K562 (cell line): ENCODE measurements at regions not wholly inside any gene's neighbourhood (a gene's known extent, or its start where the extent isn't known, plus 50 kb on each side); places are given as distances from the start of the nearest gene placed in this dataset.
A peak's percentile ranks its signal among the peaks of the same experiment; 100 is the strongest.

ENCODE experiments used
- CBFB ChIP-seq: sonication (generic); formaldehyde crosslinking; IDR thresholded peaks from 2 replicates; pipeline ENCODE4 v1.4.0; 2020; ENCODE audit warnings: mild to moderate bottlenecking, missing genetic modification reagents
- CBX8 ChIP-seq: fragments of 200-600 bp; sonication (generic); IDR thresholded peaks from 2 replicates; pipeline ENCODE4 v1.6.1; 2012; ENCODE audit warnings: borderline replicate concordance, mixed run types, low read depth, mild to moderate bottlenecking, moderate library complexity, mixed read lengths, low read length, control low read depth, inconsistent platforms; ENCODE audit not compliant: poor library complexity, severe bottlenecking; ENCODE audit errors: extremely low read depth
- CREM ChIP-seq: IDR thresholded peaks from 2 replicates; pipeline ENCODE4 v1.6.1; 2014; ENCODE audit warnings: antibody characterized with exemption, low read depth
- FOXJ3 ChIP-seq: sonication (generic); formaldehyde crosslinking; IDR thresholded peaks from 2 replicates; pipeline ENCODE4 v1.4.0; 2020; ENCODE audit warnings: mild to moderate bottlenecking, missing genetic modification reagents
- FOXK1 ChIP-seq: sonication (generic); formaldehyde crosslinking; IDR thresholded peaks from 2 replicates; pipeline ENCODE4 v1.8.0; 2022; ENCODE audit warnings: missing genetic modification reagents, mild to moderate bottlenecking, borderline replicate concordance
- FUS ChIP-seq: fragments of 200-400 bp; formaldehyde crosslinking; optimal IDR thresholded peaks from 2 replicates; pipeline ENCODE3; 2017; ENCODE audit warnings: low read depth, low read length
- GATAD2A ChIP-seq: fragments of 450-650 bp; IDR thresholded peaks from 2 replicates; pipeline ENCODE4 v1.6.1; 2017
- HLTF ChIP-seq: fragments of 450-650 bp; IDR thresholded peaks from 2 replicates; pipeline ENCODE4 v1.6.1; 2016
- IRF9 ChIP-seq: fragments of 450-650 bp; IDR thresholded peaks from 2 replicates; pipeline ENCODE4 v1.6.1; 2016; ENCODE audit warnings: missing biosample characterization, missing genetic modification characterization
- JUN ChIP-seq, 2 experiments: sonication (generic) in 1 of 2; formaldehyde crosslinking in 1 of 2; IDR thresholded peaks; 2 replicates each; pipeline versions ENCODE4 v1.6.1 to v1.8.0; 2012 to 2022; ENCODE audit warnings: borderline replicate concordance in 2 of 2, mild to moderate bottlenecking in 2 of 2, improper control_type of control experiment in 1 of 2, low read depth in 1 of 2, low read length in 1 of 2, missing genetic modification reagents in 1 of 2
- KAT7 ChIP-seq: sonication (generic); formaldehyde crosslinking; IDR thresholded peaks from 2 replicates; pipeline ENCODE4 v1.8.0; 2022; ENCODE audit warnings: missing genetic modification reagents, mild to moderate bottlenecking, borderline replicate concordance
- PRMT5 ChIP-seq: sonication (generic); formaldehyde crosslinking; IDR thresholded peaks from 2 replicates; pipeline ENCODE4 v1.5.0; 2020; ENCODE audit warnings: missing genetic modification reagents
- RFX7 ChIP-seq: fragments of 250-450 bp; sonication (Bioruptor Pico); IDR thresholded peaks from 2 replicates; pipeline ENCODE4 v1.5.1; 2021; ENCODE audit warnings: mild to moderate bottlenecking
- SMAD1 ChIP-seq: fragments of 150-350 bp; IDR thresholded peaks from 2 replicates; pipeline ENCODE4 v1.6.1; 2014; ENCODE audit warnings: low read length, low read depth; ENCODE audit not compliant: partially characterized antibody
- TBP ChIP-seq: optimal IDR thresholded peaks from 2 replicates; pipeline ENCODE3; 2011; ENCODE audit warnings: low read depth, low read length, improper control_type of control experiment
- TRIM28 ChIP-seq: fragments of 450-650 bp; IDR thresholded peaks from 2 replicates; pipeline ENCODE4 v1.6.1; 2017
- ZBED1 ChIP-seq: IDR thresholded peaks from 2 replicates; pipeline ENCODE4 v1.6.1; 2014
- ZNF184 ChIP-seq: sonication (generic); formaldehyde crosslinking; IDR thresholded peaks from 2 replicates; pipeline ENCODE4 v1.5.0; 2020; ENCODE audit warnings: missing genetic modification reagents
- ZNF586 ChIP-seq: fragments of 450-650 bp; formaldehyde crosslinking; conservative IDR thresholded peaks from 2 replicates; pipeline ENCODE4 v1.4.0; 2020; ENCODE audit warnings: mild to moderate bottlenecking, moderate library complexity
- ZNF699 ChIP-seq: fragments of 250-450 bp; sonication (Bioruptor Pico); IDR thresholded peaks from 2 replicates; pipeline ENCODE4 v1.8.0; 2021; ENCODE audit warnings: mild to moderate bottlenecking, moderate library complexity; ENCODE audit not compliant: insufficient replicate concordance
- ZNF707 ChIP-seq: fragments of 250-450 bp; sonication (Bioruptor Pico); conservative IDR thresholded peaks from 2 replicates; pipeline ENCODE4 v1.8.0; 2022; ENCODE audit warnings: inconsistent platforms, mild to moderate bottlenecking, moderate library complexity
- ZNF75A ChIP-seq: fragments of 450-650 bp; formaldehyde crosslinking; IDR thresholded peaks from 2 replicates; pipeline ENCODE4 v1.4.0; 2020; ENCODE audit warnings: mild to moderate bottlenecking
- ZSCAN32 ChIP-seq: fragments of 450-650 bp; formaldehyde crosslinking; IDR thresholded peaks from 2 replicates; pipeline ENCODE4 v1.4.0; 2020; ENCODE audit warnings: mild to moderate bottlenecking, moderate library complexity
- TF ChIP-seq, protein P1 (sequence below): sonication (generic); formaldehyde crosslinking; IDR thresholded peaks from 2 replicates; pipeline ENCODE4 v1.8.0; 2023; ENCODE audit warnings: missing genetic modification reagents, mild to moderate bottlenecking, borderline replicate concordance

DNA sequence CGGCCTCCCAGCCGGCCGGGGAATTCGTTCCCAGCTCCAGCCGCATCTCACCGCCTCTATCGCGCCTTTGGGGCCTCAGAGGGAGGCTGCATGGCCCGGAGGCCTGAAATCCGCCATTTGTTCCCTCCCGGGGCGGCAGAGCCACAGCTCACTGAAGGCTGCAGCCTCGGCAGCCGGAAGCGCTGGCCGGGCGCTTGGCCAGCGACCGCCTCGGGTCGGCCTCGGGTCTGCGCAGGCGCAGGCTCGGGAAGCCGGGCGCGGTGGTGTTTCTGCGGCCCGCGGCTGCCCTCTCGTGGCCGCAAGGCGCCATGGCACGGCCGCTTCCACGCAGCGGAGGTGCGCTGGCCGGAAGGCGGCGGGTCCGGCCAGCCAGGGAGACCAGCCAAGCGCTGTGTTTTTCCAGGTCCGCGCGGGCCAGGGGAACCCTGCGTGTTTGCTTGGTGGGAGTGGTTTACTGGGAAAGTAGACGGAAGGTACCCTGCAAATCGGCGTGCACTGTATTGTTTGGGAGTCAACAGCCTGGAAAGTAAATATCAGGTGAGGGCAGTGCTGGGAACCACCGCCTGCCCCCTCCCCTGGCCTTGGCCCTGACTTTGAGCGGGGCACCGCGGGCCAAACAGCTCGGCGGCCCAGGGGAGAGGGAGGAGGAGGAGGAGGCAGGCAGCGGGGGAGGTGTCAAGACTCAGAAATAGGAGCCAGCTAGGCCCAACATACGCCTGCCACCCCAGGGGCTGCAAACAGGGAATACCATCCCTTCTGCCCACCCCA, 52.7 kb upstream of the CD34 start (continued):
- TF ChIP-seq IRF9 (tag) (no peak), TRIM28 (peak; percentile 25; the same call in 1 of the 2 replicates), CBX8 (no peak), CREM (peak; percentile 70), SMAD1 (no peak), ZNF184 (CRISPR knock-in tag) (no peak), ZNF75A (CRISPR knock-in tag) (no peak), FOXK1 (CRISPR knock-in tag) (no peak), GATAD2A (no peak), ZNF586 (no peak), CBFB (CRISPR knock-in tag) (no peak), ZBED1 (no peak), FOXJ3 (no peak), FUS (no peak), KAT7 (CRISPR knock-in tag) (no peak; the same call in 1 of the 2 replicates), ZSCAN32 (CRISPR knock-in tag) (no peak), ZNF699 (CRISPR knock-in tag) (no peak), JUN (IDR thresholded peaks at IDR 0.05; ENCODE audit: borderline replicate concordance, low read depth, low read length) (0 out of 2 replicates have a peak, but pooled peaks have one; percentile 18), JUN (CRISPR knock-in tag; IDR thresholded peaks at IDR 0.05; ENCODE audit: borderline replicate concordance) (peak; percentile 86; the same call in 1 of the 2 replicates), RFX7 (no peak), HLTF (peak; percentile 21; the same call in 1 of the 2 replicates), PRMT5 (CRISPR knock-in tag) (no peak), ZNF707 (no peak), TBP (peak; percentile 63)
- TF ChIP-seq, protein P1, sequence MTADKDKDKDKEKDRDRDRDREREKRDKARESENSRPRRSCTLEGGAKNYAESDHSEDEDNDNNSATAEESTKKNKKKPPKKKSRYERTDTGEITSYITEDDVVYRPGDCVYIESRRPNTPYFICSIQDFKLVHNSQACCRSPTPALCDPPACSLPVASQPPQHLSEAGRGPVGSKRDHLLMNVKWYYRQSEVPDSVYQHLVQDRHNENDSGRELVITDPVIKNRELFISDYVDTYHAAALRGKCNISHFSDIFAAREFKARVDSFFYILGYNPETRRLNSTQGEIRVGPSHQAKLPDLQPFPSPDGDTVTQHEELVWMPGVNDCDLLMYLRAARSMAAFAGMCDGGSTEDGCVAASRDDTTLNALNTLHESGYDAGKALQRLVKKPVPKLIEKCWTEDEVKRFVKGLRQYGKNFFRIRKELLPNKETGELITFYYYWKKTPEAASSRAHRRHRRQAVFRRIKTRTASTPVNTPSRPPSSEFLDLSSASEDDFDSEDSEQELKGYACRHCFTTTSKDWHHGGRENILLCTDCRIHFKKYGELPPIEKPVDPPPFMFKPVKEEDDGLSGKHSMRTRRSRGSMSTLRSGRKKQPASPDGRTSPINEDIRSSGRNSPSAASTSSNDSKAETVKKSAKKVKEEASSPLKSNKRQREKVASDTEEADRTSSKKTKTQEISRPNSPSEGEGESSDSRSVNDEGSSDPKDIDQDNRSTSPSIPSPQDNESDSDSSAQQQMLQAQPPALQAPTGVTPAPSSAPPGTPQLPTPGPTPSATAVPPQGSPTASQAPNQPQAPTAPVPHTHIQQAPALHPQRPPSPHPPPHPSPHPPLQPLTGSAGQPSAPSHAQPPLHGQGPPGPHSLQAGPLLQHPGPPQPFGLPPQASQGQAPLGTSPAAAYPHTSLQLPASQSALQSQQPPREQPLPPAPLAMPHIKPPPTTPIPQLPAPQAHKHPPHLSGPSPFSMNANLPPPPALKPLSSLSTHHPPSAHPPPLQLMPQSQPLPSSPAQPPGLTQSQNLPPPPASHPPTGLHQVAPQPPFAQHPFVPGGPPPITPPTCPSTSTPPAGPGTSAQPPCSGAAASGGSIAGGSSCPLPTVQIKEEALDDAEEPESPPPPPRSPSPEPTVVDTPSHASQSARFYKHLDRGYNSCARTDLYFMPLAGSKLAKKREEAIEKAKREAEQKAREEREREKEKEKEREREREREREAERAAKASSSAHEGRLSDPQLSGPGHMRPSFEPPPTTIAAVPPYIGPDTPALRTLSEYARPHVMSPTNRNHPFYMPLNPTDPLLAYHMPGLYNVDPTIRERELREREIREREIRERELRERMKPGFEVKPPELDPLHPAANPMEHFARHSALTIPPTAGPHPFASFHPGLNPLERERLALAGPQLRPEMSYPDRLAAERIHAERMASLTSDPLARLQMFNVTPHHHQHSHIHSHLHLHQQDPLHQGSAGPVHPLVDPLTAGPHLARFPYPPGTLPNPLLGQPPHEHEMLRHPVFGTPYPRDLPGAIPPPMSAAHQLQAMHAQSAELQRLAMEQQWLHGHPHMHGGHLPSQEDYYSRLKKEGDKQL (CRISPR knock-in tag): no peak
